Activated CD8-positive, alpha-beta T cell treated with anti-CD3 and anti-CD28 coated beads for 36 hours (primary cell): ENCODE measurements at regions not wholly inside any gene's neighbourhood (a gene's known extent, or its start where the extent isn't known, plus 50 kb on each side); places are given as distances from the start of the nearest gene placed in this dataset.

Experiments used
- ATAC-seq: fragments of 200-7000 bp; cut with Tn5 transposase; one replicate; pipeline ENCODE4 v1.10.0; 2021; ENCODE audit warnings: mild to moderate bottlenecking, moderate library complexity
- CTCF ChIA-PET: fragments of 350-600 bp; sonication (Branson Sonifier 250); formaldehyde crosslinking; loops from one replicate; lab custom pipeline; 2021; ENCODE audit warnings: antibody characterized with exemption; lab: Charles Lee
- POLR2A ChIA-PET: fragments of 350-600 bp; sonication (Branson Sonifier 250); formaldehyde crosslinking; loops from one replicate; lab custom pipeline; 2021; ENCODE audit warnings: antibody characterized with exemption; lab: Charles Lee
- DNase-seq: peaks from one replicate; pipeline ENCODE4 v3.0.0-alpha.2; 2020
- H3K27ac Mint-ChIP-seq: one replicate; pipeline ENCODE4 v1.8.0; 2021; ENCODE audit warnings: mild to moderate bottlenecking, mixed read lengths
- H3K27me3 Mint-ChIP-seq: one replicate; pipeline ENCODE4 v1.8.0; 2021; ENCODE audit warnings: mixed read lengths
- H3K36me3 Mint-ChIP-seq: one replicate; pipeline ENCODE4 v1.8.0; 2021; ENCODE audit warnings: low read depth, mixed read lengths
- H3K4me1 Mint-ChIP-seq: one replicate; pipeline ENCODE4 v1.8.0; 2021; ENCODE audit warnings: low read depth, mixed read lengths
- H3K4me3 Mint-ChIP-seq: one replicate; pipeline ENCODE4 v1.8.0; 2021; ENCODE audit warnings: mild to moderate bottlenecking, moderate library complexity, mixed read lengths
- H3K9me3 Mint-ChIP-seq: one replicate; pipeline ENCODE4 v1.8.0; 2021; ENCODE audit warnings: mixed read lengths
- intact Hi-C: fragments of 100-400 bp; cut with micrococcal nuclease; formaldehyde crosslinking; loops from one replicate; pipeline ENCODE4 v1.10.0; 2022
- TF ChIP-seq, protein P1 (sequence below): fragments of 200-600 bp; IDR thresholded peaks from one replicate; pipeline ENCODE4 v1.8.0; 2022; ENCODE audit warnings: antibody characterized with exemption, mild to moderate bottlenecking

DNA sequence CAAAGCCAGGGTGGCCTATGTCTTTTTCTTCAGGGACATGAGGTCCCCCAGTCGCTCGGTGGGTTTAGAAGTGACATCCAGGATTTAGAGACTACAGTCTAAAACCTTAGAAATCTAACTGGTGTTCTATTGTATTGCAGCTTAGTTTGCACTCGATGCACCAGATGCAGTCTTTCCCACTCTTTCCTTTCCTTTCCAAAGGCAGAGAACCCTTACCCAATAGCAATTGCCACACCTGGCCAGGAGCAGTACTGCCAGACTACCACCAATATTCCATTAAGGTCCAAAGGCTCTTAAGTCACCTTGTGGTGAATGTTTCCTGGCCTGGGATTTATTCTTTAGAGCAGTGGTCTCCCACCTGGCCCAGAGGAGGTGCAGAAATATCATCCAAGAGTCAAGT is 1068.8 kb downstream of the FAM133A start:
- H3K4me3 Mint-ChIP-seq = no peak overlapping the region
- DNase-seq (no peak), ATAC-seq (no peak)
- TF ChIP-seq, protein P1, sequence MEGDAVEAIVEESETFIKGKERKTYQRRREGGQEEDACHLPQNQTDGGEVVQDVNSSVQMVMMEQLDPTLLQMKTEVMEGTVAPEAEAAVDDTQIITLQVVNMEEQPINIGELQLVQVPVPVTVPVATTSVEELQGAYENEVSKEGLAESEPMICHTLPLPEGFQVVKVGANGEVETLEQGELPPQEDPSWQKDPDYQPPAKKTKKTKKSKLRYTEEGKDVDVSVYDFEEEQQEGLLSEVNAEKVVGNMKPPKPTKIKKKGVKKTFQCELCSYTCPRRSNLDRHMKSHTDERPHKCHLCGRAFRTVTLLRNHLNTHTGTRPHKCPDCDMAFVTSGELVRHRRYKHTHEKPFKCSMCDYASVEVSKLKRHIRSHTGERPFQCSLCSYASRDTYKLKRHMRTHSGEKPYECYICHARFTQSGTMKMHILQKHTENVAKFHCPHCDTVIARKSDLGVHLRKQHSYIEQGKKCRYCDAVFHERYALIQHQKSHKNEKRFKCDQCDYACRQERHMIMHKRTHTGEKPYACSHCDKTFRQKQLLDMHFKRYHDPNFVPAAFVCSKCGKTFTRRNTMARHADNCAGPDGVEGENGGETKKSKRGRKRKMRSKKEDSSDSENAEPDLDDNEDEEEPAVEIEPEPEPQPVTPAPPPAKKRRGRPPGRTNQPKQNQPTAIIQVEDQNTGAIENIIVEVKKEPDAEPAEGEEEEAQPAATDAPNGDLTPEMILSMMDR = no peak
- CTCF ChIA-PET = no interaction called here
- H3K27me3 Mint-ChIP-seq = no peaks in the 10 kb centered on the region
- intact Hi-C loops = no loop called here
- peaks cover 2% of the 10 kb centered on the region for H3K9me3 Mint-ChIP-seq
- POLR2A ChIA-PET = no interaction called here
- H3K4me1 Mint-ChIP-seq = no peaks in the 10 kb centered on the region
- no peak overlapping the region for H3K27ac Mint-ChIP-seq
- no peaks in the 10 kb centered on the region for H3K36me3 Mint-ChIP-seq

DNA sequence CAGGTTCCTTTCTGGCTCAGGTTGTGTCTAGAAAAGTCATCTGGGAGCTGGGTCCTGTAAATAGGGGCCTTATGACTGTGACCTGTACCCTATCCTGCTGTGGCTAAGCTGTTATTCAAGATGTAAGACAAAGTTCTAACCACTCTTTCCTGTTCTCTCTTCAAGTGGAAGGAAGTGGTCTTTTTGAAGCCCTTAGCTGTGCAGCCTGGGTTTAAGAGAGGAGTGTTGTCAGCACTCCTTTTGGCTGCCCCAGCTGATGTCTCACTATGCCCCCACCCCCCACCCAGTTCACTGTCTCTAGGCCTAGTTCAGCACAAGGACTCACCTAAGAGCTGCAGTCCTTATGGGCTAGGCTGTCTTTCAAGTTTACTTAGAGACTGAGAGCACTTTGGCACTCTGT is 1069.5 kb downstream of the FAM133A start:
- ChIA-PET POLR2A (no interaction called here), CTCF (no interaction called here)
- H3K4me1 Mint-ChIP-seq = no peaks in the 10 kb centered on the region
- H3K27ac Mint-ChIP-seq = no peak overlapping the region
- intact Hi-C loops = no loop called here
- TF ChIP-seq, protein P1 = no peak
- peak; percentile 1 for DNase-seq
- no peaks in the 10 kb centered on the region for H3K27me3 Mint-ChIP-seq
- no peaks in the 10 kb centered on the region for H3K36me3 Mint-ChIP-seq
- ATAC-seq = peak; percentile 55
- peaks cover 2% of the 10 kb centered on the region for H3K9me3 Mint-ChIP-seq
- no peak overlapping the region for H3K4me3 Mint-ChIP-seq

DNA sequence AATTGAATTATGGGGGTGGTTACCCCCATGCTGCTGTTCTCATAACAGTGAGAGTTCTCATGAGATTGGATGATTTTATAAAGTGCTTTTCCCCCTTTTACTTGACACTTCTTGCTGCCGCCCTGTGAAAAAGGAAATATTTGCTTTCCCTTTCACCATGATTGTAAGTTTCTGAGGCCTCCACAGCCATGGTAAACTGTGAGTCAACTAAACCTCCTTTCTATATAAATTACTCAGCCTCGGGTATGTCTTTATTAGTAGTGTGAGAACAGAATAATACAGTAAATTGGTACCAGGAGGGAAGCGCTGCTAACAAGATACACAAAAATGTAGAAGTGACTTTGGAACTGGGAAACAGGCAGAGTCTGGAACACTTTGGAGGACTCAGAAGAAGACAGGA is 1070.8 kb downstream of the FAM133A start:
- H3K4me1 Mint-ChIP-seq = no peaks in the 10 kb centered on the region
- no peak overlapping the region for H3K4me3 Mint-ChIP-seq
- ChIA-PET POLR2A (no interaction called here), CTCF (no interaction called here)
- intact Hi-C loops = no loop called here
- H3K36me3 Mint-ChIP-seq = no peaks in the 10 kb centered on the region
- peaks cover 2% of the 10 kb centered on the region for H3K9me3 Mint-ChIP-seq
- DNase-seq (no peak), ATAC-seq (no peak)
- H3K27ac Mint-ChIP-seq = no peak overlapping the region
- TF ChIP-seq, protein P1 = no peak
- no peaks in the 10 kb centered on the region for H3K27me3 Mint-ChIP-seq

DNA sequence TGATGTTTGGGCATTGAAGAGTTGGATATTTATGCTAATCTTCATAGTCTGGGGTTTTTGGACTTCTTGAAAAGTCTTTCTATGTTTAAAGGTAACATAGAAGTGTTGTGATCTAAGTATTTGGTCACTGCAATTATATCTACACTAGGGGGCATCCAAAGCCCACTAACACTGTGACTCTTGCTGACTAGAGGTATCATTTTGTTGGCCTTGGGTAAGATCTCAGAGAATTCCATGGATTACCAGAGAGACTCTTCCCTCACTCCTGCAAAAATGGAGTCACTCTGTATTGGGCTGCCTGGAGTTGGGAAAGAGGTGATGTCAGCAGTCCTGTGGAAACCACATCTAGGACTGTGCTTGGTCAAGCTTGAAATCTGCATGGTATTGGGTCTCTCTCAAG is 1077.6 kb downstream of the FAM133A start:
- DNase-seq = no peak
- intact Hi-C loops = no loop called here
- ATAC-seq = no peak
- Mint-ChIP-seq H3K9me3 (no peaks in the 10 kb centered on the region), H3K36me3 (no peaks in the 10 kb centered on the region), H3K27me3 (no peaks in the 10 kb centered on the region), H3K4me1 (no peaks in the 10 kb centered on the region), H3K4me3 (no peak overlapping the region), H3K27ac (no peak overlapping the region)
- CTCF ChIA-PET = no interaction called here
- POLR2A ChIA-PET = no interaction called here
- TF ChIP-seq, protein P1 = no peak

DNA sequence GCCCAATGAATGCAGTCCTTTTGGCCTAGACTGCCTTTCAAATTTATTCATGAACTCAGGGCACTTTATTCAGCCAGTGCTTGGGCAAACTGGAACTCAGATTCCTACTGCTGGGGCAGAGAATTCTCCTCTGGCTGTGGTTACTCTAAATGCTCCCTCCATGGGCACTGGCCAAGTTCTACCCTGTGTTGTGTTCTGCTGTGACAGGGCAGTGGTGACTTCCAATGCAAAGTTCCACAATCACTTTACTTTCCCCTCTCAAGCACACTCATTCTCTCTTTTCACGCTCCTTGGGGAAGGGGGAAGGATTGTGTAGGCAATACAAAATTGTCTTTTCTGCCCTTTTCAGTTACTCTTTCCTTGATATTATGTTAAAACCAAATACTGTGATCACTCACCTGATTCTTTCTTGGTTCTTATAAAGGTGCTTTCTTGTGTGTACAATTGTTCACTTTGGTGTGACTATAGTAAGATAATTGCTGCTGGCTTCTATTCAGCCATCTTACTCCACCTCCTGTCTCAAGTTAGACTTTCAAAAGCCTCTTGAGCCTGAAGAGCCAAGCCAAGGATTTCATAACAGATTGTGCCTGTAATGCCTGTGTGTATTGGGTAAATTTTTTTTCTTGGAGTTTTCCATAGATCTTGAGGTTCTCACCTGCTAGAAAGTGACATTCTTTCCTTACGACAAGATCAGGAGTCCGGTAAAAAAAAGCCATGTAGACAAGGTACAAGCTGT is 1078.6 kb downstream of the FAM133A start:
- ChIA-PET CTCF (no interaction called here), POLR2A (no interaction called here)
- ATAC-seq (no peak), DNase-seq (no peak)
- H3K36me3 Mint-ChIP-seq = no peaks in the 10 kb centered on the region
- no peaks in the 10 kb centered on the region for H3K4me1 Mint-ChIP-seq
- TF ChIP-seq, protein P1 = no peak
- no peaks in the 10 kb centered on the region for H3K9me3 Mint-ChIP-seq
- H3K27ac Mint-ChIP-seq = no peak overlapping the region
- no peaks in the 10 kb centered on the region for H3K27me3 Mint-ChIP-seq
- H3K4me3 Mint-ChIP-seq = no peak overlapping the region
- intact Hi-C loops = no loop called here
